ENCODE measurements at regions not wholly inside any gene's neighbourhood (a gene's known extent, or its start where the extent isn't known, plus 50 kb on each side); places are given as distances from the start of the nearest gene placed in this dataset.
"Not testable (repeated sequence)": the region's sequence is repeated elsewhere in the genome, so short reads cannot be mapped to it uniquely, and the experiment has no call there.

DNA sequence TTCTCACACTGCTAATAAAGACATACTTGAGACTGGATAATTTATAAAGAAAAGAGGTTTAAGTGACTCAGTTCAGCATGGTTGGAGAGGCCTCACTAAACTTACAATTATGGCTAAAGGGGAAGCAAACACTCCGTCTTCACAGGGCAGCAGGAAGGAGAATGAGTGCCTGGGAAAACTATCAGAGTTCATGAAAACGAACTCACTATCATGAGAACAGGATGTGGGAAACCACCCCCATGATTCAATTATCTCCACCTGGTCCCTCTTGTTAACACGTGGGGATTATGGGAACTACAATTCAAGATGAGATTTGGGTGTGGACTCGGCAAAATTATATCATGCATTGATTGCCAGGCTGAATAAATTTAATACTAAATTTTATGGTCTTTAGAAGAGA lies 592.7 kb downstream of the GRXCR1 start:
- TF ChIP-seq, protein P1, sequence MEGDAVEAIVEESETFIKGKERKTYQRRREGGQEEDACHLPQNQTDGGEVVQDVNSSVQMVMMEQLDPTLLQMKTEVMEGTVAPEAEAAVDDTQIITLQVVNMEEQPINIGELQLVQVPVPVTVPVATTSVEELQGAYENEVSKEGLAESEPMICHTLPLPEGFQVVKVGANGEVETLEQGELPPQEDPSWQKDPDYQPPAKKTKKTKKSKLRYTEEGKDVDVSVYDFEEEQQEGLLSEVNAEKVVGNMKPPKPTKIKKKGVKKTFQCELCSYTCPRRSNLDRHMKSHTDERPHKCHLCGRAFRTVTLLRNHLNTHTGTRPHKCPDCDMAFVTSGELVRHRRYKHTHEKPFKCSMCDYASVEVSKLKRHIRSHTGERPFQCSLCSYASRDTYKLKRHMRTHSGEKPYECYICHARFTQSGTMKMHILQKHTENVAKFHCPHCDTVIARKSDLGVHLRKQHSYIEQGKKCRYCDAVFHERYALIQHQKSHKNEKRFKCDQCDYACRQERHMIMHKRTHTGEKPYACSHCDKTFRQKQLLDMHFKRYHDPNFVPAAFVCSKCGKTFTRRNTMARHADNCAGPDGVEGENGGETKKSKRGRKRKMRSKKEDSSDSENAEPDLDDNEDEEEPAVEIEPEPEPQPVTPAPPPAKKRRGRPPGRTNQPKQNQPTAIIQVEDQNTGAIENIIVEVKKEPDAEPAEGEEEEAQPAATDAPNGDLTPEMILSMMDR (IDR thresholded peaks at IDR 0.05) = no peak
- intact Hi-C loops (cut with DNase I) = no loop called here
- ATAC-seq (no peak), FAIRE-seq (no peak), DNase-seq (no peak)
- Histone ChIP-seq H3K27ac (no peak overlapping the region), H3K9me3 (no peaks in the 10 kb centered on the region), H3K4me3 (no peak overlapping the region), H3K36me3 (no peaks in the 10 kb centered on the region), H3K4me1 (no peaks in the 10 kb centered on the region), H3K27me3 (no peaks in the 10 kb centered on the region)
- 33 to 39% methylated on average over 4 of the region's 4 CpGs for WGBS, 2 donors

DNA sequence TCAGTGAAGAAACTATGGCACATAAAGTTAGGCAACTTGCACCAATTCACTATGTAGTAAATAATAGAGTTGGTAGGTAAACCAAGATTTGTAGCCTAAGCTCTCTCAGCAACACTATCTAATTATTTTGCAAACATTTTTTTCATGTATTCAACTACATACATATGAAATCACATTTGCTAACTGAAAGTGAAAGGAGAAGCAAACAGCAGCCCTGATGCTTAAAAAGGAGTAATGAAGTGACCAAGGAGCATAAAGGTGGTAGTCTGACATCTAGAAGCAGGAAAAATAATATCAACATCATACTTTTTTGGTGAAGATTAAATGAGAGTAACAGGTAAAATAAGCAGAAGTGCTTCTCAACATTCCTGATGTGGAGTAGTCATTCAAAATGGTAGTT lies 603.7 kb downstream of the GRXCR1 start:
- Histone ChIP-seq H3K9me3 (no peaks in the 10 kb centered on the region), H3K27me3 (no peaks in the 10 kb centered on the region), H3K4me3 (no peak overlapping the region), H3K27ac (no peak overlapping the region), H3K36me3 (no peaks in the 10 kb centered on the region), H3K4me1 (no peaks in the 10 kb centered on the region)
- FAIRE-seq = no peak
- intact Hi-C loops (cut with DNase I) = no loop called here
- no peak for ATAC-seq
- TF ChIP-seq, protein P1 (IDR thresholded peaks at IDR 0.05) = no peak
- no peak for DNase-seq

DNA sequence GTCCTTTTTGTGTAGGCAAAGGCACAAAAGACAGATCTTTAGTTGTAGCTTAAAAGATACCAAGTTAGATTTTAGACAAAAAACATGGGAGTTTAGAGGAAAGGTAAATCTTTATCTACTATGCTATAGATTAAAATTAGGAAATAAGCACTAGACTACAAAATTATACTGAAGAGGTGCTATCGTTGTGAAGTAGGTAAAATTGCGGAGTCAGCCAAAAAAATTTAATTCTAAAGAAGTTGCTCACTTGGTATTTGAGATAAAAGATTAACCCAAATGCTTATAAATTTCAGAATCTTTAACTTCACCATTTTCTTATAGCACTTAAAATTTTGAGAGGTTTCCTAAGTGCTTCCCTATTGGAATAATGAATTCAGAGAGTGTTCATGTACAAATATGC lies 604.1 kb downstream of the GRXCR1 start:
- DNase-seq (no peak), ATAC-seq (no peak), FAIRE-seq (no peak)
- Histone ChIP-seq H3K27ac (no peak overlapping the region), H3K27me3 (no peaks in the 10 kb centered on the region), H3K9me3 (no peaks in the 10 kb centered on the region), H3K4me1 (no peaks in the 10 kb centered on the region), H3K4me3 (no peak overlapping the region), H3K36me3 (no peaks in the 10 kb centered on the region)
- TF ChIP-seq, protein P1 (IDR thresholded peaks at IDR 0.05) = no peak
- intact Hi-C loops (cut with DNase I) = no loop called here
- WGBS, 2 donors = 26 to 38% methylated on average over 2 of the region's 2 CpGs

DNA sequence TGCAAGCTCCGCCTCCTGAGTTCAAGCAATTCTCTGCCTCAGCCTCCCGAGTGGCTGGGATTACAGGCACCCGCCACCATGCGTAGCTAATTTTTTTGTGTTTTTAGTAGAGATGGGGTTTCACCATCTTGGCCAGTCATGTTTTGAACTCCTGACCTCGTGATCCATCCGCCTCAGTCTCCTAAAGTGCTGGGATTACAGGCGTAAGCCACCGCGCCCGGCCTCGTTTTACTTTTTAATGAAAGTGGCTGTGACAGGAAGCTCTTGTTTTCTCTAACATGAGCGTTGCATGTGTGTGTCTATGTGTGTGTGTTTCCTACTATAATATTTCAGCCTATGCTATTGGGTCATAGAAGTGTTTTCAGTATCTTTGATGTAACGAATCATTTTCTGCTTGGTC lies 613.3 kb downstream of the GRXCR1 start:
- H3K27me3 ChIP-seq; H3K36me3 ChIP-seq; ATAC-seq; intact Hi-C loops (cut with DNase I); H3K27ac ChIP-seq; FAIRE-seq; H3K4me3 ChIP-seq; H3K9me3 ChIP-seq; H3K4me1 ChIP-seq; DNase-seq: not testable (repeated sequence)
- 84 to 89% methylated on average over 13 of the region's 13 CpGs for WGBS, 2 donors

DNA sequence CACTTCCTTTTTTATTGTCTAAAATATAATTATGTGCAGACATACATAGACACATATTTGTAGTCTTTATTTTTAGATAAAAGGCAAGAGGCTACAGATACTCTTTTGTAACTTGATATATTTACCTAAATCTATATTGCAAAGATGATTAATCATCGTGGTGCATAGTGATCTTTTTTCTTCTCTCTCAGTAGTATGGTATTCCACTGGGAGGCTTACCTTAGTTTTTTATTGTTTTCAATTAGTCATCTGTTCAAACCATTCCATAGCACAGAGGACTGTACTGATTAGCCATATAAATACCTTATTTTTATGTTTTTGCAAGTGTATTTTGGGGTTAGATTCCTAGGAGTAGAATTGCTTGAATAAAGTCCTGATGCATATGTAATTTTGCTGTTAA lies 619.7 kb downstream of the GRXCR1 start:
- no peak for DNase-seq
- Histone ChIP-seq H3K4me1 (no peaks in the 10 kb centered on the region), H3K27ac (no peak overlapping the region), H3K9me3 (no peaks in the 10 kb centered on the region), H3K27me3 (no peaks in the 10 kb centered on the region), H3K36me3 (no peaks in the 10 kb centered on the region), H3K4me3 (no peak overlapping the region)
- WGBS, 2 donors = 52 to 61% methylated on average over 1 of the region's 1 CpG
- FAIRE-seq = no peak
- intact Hi-C loops (cut with DNase I) = no loop called here
- TF ChIP-seq, protein P1 (IDR thresholded peaks at IDR 0.05) = no peak
- ATAC-seq = no peak

DNA sequence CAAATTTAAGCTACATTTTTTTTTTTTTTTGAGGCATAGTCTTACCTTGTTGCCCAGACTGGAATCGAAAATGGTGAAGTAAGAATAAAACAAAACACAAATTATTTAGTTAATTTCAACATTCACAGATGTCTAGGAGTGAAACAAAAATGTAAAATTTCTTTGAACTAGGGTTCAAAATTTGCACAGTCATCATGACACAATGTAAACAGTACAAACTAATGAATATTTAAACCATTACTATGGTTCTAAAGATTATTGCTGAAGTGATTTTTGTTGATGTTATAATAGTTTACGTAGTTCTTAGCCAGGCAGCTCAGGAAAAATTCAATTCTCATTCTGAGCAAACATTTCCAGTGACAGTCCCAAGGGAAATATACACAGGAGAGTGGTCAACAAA lies 633.1 kb downstream of the GRXCR1 start:
- DNase-seq (no peak), FAIRE-seq (no peak), ATAC-seq (no peak)
- intact Hi-C loops (cut with DNase I) = no loop called here
- H3K27me3 ChIP-seq = no peaks in the 10 kb centered on the region
- H3K4me3 ChIP-seq = no peak overlapping the region
- H3K4me1 ChIP-seq = no peaks in the 10 kb centered on the region
- TF ChIP-seq, protein P1 (IDR thresholded peaks at IDR 0.05) = no peak
- H3K36me3 ChIP-seq = no peaks in the 10 kb centered on the region
- H3K9me3 ChIP-seq = no peaks in the 10 kb centered on the region
- H3K27ac ChIP-seq = no peak overlapping the region
- WGBS, 2 donors = 71 to 76% methylated on average over 2 of the region's 2 CpGs

All from pancreas (tissue), 10 donors.